Cardiac muscle cell (in vitro differentiated cells and primary cell): ENCODE measurements at regions not wholly inside any gene's neighbourhood (a gene's known extent, or its start where the extent isn't known, plus 50 kb on each side); places are given as distances from the start of the nearest gene placed in this dataset.
A peak's percentile ranks its signal among the peaks of the same experiment; 100 is the strongest.

Experiments
- DNase-seq, 2 donors: peaks; one replicate each; pipeline versions ENCODE4 v3.0.0 to v3.0.0-alpha.2; 2010 to 2017; ENCODE audit warnings: low read depth in 1 of 2, low spot score in 1 of 2
- H3K27ac ChIP-seq: fragments of 200-600 bp; sonication (generic); 2 replicates; pipeline ENCODE4 v1.5.1; 2016
- H3K27me3 ChIP-seq: fragments of 200-600 bp; sonication (generic); 2 replicates; pipeline ENCODE4 v1.6.0; 2016; ENCODE audit warnings: control low read depth
- H3K36me3 ChIP-seq: fragments of 200-600 bp; sonication (generic); 2 replicates; pipeline ENCODE4 v1.5.1; 2016; ENCODE audit warnings: control low read depth
- H3K4me1 ChIP-seq: fragments of 200-600 bp; sonication (generic); 2 replicates; pipeline ENCODE4 v1.8.1; 2017; ENCODE audit warnings: low read depth, mild to moderate bottlenecking, mixed run types
- H3K4me3 ChIP-seq: fragments of 200-600 bp; sonication (generic); 2 replicates; pipeline ENCODE4 v1.5.1; 2016; ENCODE audit warnings: mild to moderate bottlenecking
- H3K9me3 ChIP-seq: fragments of 200-600 bp; sonication (generic); 2 replicates; pipeline ENCODE4 v1.5.1; 2017; ENCODE audit warnings: low read depth, mild to moderate bottlenecking, control low read depth
- CTCF ChIP-seq: IDR thresholded peaks from 2 replicates; pipeline ENCODE4 v1.5.1; 2012; ENCODE audit warnings: low read depth, mild to moderate bottlenecking, low read length

- DNase-seq = no peak
- no peaks in the 10 kb centered on the region for H3K4me1 ChIP-seq
- no peak overlapping the region for H3K27ac ChIP-seq
- H3K36me3 ChIP-seq = no peaks in the 10 kb centered on the region
- no peak for TF ChIP-seq CTCF
- no peaks in the 10 kb centered on the region for H3K27me3 ChIP-seq
- H3K9me3 ChIP-seq = no peaks in the 10 kb centered on the region
- no peak overlapping the region for H3K4me3 ChIP-seq
Observed at GRCh38 chr9:30799527-30800101, 1584.8 kb upstream of the ACO1 start.

- no peaks in the 10 kb centered on the region for H3K4me1 ChIP-seq
- DNase-seq = no peak
- no peaks in the 10 kb centered on the region for H3K9me3 ChIP-seq
- TF ChIP-seq CTCF = no peak
- H3K4me3 ChIP-seq = no peak overlapping the region
- no peak overlapping the region for H3K27ac ChIP-seq
- H3K27me3 ChIP-seq = no peaks in the 10 kb centered on the region
- H3K36me3 ChIP-seq = no peaks in the 10 kb centered on the region
Observed at GRCh38 chr9:30800421-30800820, 1584.0 kb upstream of the ACO1 start.

- Histone ChIP-seq H3K9me3 (no peaks in the 10 kb centered on the region), H3K4me1 (no peaks in the 10 kb centered on the region), H3K27ac (no peak overlapping the region), H3K27me3 (no peaks in the 10 kb centered on the region), H3K36me3 (no peaks in the 10 kb centered on the region), H3K4me3 (no peak overlapping the region)
- TF ChIP-seq CTCF = no peak
- DNase-seq = no peak
Observed at GRCh38 chr9:30812821-30813220, 1571.6 kb upstream of the ACO1 start.

- Histone ChIP-seq H3K4me1 (no peaks in the 10 kb centered on the region), H3K36me3 (no peaks in the 10 kb centered on the region), H3K27me3 (no peaks in the 10 kb centered on the region), H3K27ac (peak overlapping the region; percentile 38), H3K4me3 (no peak overlapping the region), H3K9me3 (no peaks in the 10 kb centered on the region)
- no peak for TF ChIP-seq CTCF
- peak; percentile 2 to 7 for DNase-seq
Observed at GRCh38 chr9:30815585-30815984, 1568.9 kb upstream of the ACO1 start.

GRCh38 chr9:30845136-30845535 is 1539.3 kb upstream of the ACO1 start:
- Histone ChIP-seq H3K9me3 (no peaks in the 10 kb centered on the region), H3K4me1 (no peaks in the 10 kb centered on the region), H3K27me3 (no peaks in the 10 kb centered on the region), H3K4me3 (no peak overlapping the region), H3K36me3 (no peaks in the 10 kb centered on the region), H3K27ac (no peak overlapping the region)
- DNase-seq = no peak
- no peak for TF ChIP-seq CTCF

GRCh38 chr9:30846651-30847050 is 1537.8 kb upstream of the ACO1 start:
- Histone ChIP-seq H3K27me3 (no peaks in the 10 kb centered on the region), H3K9me3 (no peaks in the 10 kb centered on the region), H3K4me1 (no peaks in the 10 kb centered on the region), H3K4me3 (no peak overlapping the region), H3K36me3 (no peaks in the 10 kb centered on the region), H3K27ac (no peak overlapping the region)
- no peak for TF ChIP-seq CTCF
- DNase-seq = no peak
